HG03045 (cell line): ENCODE measurements at regions not wholly inside any gene's neighbourhood (a gene's known extent, or its start where the extent isn't known, plus 50 kb on each side); places are given as distances from the start of the nearest gene placed in this dataset.
"Not testable (repeated sequence)": the region's sequence is repeated elsewhere in the genome, so short reads cannot be mapped to it uniquely, and the experiment has no call there.

ENCODE experiments used
- ATAC-seq: cut with Tn5 transposase; IDR thresholded peaks from one replicate; pipeline ENCODE4 v1.9.1; 2021; ENCODE audit warnings: mild to moderate bottlenecking, moderate library complexity; ENCODE audit not compliant: unreplicated experiment

- ATAC-seq: no peak
Measured at GRCh38 chr12:61934564-61934963, 325.6 kb upstream of the USP15 start.

DNA sequence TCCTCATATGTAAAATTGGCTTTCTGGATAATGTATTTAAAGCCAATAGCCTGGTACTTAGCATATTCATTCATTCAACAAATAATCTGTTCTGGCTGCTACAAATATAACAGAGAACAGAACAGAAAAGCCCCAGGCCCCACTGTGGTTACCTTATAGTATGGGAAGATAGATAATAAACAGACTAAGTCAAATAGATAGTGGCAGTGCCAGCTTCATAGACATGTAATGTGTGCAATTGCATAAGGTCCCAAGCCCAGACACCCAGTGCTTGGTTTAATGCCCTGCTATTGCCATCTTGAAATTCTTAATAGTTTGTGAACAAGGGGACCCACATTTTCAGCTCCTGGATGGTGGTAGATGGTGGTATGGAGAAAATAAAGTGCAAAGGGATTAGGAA, 320.2 kb upstream of the USP15 start:
- ATAC-seq: no peak

- no peak for ATAC-seq
Measured at GRCh38 chr12:61956545-61956944, 303.7 kb upstream of the USP15 start.

DNA sequence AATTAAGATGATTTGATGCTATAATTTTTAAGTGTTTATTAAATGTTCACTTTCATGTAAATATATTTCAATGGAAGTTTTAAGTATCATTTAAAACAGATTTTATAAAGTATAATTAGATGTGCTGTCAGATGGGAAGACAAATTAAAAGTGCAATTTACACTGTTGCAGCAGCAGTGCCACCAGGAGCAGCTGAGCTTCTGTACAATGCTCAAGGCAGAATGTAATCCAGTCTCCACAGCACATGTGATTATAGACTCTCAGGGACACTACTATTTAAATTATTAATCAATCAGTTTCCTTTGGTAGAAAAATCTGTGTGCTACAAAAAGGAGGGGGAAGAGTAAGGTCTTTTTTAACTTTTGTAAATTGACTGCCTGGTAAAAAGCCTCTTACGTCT, 285.7 kb upstream of the USP15 start:
- ATAC-seq: no peak

DNA sequence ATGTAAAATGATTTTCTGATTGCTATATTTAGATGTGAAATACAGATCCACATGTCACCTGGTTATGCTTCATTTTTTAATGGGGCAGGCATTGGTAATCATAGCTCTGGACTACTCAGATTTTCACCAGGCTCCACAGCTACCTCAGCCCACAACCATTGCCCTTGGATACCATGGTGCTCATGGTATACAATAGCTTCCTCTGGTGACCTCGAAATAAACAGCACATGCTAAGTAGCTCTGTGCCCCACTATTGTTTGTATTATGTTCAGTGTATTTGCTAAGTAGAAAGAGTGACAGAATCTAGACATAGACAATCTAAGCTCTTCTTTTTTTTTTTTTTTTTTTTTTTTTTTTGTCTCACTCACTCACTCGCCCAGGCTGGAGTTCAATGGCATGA, 274.4 kb upstream of the USP15 start:
- no peak for ATAC-seq

DNA sequence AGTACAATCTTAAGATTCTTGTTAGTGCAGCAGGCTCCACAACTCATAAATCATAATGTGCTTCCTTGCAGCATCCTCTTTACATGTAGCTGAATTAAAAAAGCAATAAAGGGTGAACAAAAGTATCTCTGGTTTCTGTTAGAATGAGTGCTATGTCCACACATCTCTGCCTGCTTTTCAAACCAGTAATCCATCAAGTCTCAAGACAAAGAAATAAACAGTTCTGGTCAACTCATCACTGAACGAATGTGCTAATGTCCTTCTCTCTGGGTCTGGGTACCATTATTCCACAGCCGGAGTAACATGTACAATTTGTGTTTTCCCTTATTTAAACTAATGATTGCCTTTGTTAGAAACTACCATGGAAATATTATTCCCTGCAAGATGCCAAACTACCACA, 273.0 kb upstream of the USP15 start:
- ATAC-seq: no peak

DNA sequence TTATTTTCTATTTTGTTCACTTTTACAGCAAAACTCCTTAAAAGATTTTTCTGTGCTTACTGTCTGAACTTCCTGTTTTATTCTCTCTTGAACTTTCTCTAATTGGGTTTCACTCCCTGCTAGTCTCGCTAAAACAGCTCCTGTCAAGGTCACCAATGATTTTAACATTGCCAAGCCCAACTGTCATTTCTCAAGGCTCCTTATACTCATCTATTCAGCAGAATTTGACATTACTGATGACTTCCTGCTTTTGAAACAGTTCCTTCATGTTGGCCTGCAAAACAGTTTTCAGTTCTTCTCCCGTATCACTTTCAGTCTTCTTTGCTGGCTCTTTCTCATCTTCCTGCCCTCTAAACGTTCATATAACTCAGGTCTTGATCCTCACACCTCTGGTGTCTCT, 268.5 kb upstream of the USP15 start:
- no peak for ATAC-seq

DNA sequence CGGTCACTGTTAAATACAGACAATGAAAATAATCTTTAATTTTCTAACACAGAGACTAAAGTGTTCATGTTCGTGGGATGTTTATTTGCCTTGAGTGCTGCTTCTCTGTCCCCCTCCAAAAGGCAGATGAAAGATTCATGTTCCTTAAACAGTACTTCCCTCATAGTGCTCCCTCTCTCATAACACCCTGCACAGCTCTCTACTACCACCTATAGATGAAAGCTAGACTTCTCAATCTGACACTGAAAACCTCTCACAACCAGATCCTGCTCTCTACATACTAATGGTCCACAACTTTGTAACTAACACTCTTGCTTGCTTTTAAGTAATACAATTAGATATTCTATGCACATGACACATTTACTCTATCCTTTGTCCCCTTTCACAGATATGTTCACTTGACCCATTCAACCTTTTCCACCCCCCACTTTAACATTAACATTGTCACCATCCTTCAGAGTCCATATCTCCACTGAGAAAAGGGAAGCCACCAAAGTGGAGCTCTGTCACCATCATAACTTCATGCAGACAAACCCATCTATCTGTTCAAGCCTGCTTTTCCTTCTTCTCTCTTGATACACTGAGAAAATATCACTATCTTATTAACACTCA, 266.4 kb upstream of the USP15 start:
- no peak for ATAC-seq

DNA sequence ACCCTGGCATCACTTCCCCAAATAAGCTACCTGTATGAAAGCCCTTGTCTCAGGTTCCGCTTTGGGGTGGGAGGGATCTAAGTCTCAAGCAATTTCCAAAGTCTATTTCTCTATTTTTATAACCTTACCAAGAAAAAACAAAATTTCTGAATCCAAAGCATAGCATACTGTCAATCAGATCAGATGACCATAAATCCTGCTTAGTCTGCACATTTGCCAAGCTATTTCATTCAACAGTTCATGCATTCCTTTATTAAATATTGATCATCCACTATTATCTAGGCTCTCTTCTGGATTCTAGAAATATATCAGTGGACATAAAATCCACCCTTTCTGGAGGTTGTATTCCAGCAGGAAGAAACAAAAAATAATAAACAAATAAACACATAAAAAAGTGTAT, 263.5 kb upstream of the USP15 start:
- ATAC-seq: no peak

GRCh38 chr12:61998791-61999190, 261.4 kb upstream of the USP15 start:
- ATAC-seq: no peak

- no peak for ATAC-seq
Measured at GRCh38 chr12:61999311-61999710, 260.9 kb upstream of the USP15 start.

GRCh38 chr12:62001424-62001823, 258.8 kb upstream of the USP15 start:
- no peak for ATAC-seq

- no peak for ATAC-seq
Measured at GRCh38 chr12:62003226-62003625, 257.0 kb upstream of the USP15 start.

DNA sequence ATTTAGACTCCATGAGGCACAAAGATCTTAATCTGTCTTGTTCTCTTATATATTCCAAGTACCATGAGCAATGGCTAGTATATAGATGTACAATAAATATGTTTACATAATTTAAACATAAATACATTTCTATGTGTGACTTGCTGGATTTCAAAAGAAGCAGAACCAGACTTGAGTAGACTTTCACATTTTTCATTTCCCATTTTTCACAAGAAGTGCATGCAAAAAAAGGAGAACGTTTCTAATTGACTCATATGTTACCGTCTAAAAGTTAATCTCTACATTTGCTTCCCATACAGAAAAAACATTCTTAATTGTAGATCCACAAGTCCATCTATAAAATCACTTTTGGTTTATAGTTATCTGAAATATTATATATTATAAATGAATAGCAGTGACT, 256.5 kb upstream of the USP15 start:
- no peak for ATAC-seq

DNA sequence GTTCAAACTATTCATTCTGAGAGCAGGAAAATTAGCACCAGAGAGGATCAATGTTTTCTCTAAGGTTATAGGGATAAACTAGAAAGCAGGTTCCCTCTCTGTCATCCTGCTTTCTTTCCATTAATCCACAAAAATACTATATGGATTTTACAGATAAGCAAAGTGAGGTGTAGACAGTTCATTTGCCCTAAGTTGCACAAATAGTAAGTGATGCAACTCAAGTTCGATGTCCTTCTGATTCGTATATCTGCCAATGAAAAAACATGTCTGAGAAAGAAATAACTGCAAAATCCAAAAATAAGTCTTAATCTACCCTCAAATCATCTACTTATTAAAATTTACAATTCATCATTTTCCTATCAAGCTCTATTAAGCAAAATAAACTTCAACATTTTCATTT, 254.6 kb upstream of the USP15 start:
- ATAC-seq: no peak

DNA sequence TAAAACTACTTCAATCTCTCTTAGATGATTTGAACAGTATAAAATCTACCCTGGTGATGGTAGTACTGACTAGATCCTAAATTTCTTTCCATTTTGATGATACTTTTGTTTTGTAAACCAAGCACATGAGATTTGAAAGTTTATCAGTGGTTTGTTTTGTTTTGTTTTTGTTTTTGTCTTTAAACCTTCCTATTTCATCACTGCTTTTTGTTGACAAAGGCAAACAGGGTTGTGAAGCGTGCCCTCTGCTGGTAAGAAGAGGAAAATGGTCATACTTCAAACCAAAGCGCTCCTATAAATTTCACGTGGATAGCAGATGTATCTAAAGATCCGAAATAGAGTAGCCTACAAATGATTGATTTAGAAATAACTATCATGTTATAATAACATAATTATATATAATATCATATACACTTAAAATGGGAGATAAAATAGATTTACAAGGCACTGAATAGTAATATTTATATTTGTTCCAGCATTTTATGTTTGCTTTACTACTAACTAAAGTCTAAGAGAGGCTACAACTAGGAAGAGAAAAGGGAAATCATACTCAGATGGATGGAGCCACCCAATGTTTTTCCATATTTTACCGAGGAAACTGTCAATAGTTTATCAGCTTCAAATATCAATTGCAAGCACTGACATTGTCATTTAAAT, 254.0 kb upstream of the USP15 start:
- peak; percentile 61 for ATAC-seq

DNA sequence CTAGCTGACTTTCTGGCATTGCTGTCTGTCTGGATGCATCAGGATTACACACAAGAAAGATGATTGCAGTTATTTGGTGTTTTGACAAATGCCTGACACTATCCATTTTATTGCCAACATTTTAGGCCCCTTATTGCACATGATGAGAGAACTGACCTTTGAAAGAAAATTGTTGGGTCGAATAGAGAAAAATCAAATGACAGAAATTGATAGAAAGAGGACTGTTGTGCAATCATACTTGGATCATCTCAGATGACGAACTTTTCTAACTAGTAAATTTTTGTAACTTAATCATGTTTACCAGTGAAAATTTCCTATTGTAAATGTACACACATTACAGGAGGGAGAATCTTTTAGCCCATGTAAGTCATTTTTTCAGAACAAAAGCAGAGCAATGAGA, 251.5 kb upstream of the USP15 start:
- no peak for ATAC-seq

- no peak for ATAC-seq
Measured at GRCh38 chr12:62009445-62009844, 250.8 kb upstream of the USP15 start.

DNA sequence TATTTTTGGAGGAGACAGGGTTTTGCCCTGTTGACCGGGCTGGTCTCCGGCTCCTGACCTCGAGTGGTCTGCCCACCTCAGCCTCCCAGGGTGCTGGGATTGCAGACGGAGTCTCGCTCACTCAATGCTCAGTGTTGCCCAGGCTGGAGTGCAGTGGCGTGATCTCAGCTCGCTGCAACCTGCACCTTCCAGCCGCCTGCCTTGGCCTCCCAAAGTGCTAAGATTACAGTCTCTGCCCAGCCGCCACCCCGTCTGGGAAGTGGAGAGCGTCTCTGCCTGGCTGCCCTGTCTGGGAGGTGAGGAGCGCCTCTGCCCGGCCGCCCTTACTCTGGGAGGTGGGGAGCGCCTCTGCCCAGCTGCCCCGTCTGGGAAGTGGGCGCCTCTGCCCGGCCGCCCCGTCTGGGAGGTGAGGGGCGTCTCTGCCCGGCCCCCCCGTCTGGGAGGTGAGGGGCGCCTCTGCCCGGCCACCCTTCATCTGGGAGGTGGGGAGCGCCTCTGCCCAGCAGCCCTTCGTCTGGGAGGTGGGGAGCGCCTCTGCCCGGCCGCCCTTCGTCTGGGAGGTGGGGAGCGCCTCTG, 249.8 kb upstream of the USP15 start:
- not testable (repeated sequence) for ATAC-seq

- not testable (repeated sequence) for ATAC-seq
Measured at GRCh38 chr12:62010973-62011372, 249.2 kb upstream of the USP15 start.

- no peak for ATAC-seq
Measured at GRCh38 chr12:62014330-62014729, 245.9 kb upstream of the USP15 start.

DNA sequence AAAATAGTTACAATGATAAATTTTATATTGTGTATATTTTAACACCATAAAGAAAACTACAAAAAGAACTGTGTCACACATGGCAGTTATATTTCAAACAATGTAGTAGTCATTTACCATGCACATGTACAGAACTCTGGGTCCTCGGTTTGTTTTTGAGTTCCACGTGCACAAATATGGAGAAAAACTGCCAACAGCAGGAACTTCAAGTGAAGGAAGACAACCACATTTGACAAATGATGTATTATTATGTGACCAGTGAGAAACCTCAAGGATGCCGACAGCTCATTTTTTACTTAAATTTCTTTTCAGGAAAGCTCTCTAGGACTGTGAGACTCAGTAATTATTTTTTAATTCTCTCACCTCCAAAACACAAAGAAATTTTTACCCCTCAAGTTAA, 244.2 kb upstream of the USP15 start:
- ATAC-seq: no peak

DNA sequence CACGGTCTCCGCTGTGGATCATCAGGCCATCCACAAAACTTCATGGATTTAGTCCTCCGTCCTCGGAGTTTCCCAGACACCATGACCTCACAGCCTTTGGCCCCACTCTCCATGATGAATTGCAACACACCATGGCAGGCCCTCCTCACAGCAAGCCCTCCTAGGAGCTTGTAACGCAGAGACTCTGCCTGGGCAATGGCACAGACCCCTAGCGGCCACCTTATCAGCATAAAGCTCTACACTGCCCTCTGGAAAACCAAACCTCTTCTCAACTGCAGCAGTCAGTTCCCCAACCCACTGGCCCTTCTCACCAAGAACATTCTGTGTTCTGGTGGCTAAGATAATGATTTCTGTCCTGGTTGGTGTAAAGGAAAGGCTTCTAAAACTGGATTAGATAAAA, 238.4 kb upstream of the USP15 start:
- no peak for ATAC-seq
